Motor neuron (in vitro differentiated cells): ENCODE measurements at regions not wholly inside any gene's neighbourhood (a gene's known extent, or its start where the extent isn't known, plus 50 kb on each side); places are given as distances from the start of the nearest gene placed in this dataset.
"Not testable (repeated sequence)": the region's sequence is repeated elsewhere in the genome, so short reads cannot be mapped to it uniquely, and the experiment has no call there.

Experiments used
- ATAC-seq, 8 experiments: fragments of 200-7000 bp; cut with Tn5 transposase; replicated peaks in 6 of 8; 2 replicates each; pipeline ENCODE4 v1.8.0; 2021; ENCODE audit warnings: mild to moderate bottlenecking in 8 of 8, moderate library complexity in 8 of 8
- H3K27ac ChIP-seq, 2 donors: fragments of 250-450 bp; sonication (Bioruptor Pico); 2 replicates each; pipeline ENCODE4 v1.9.0; 2021; ENCODE audit warnings: antibody characterized with exemption in 2 of 2, mild to moderate bottlenecking in 2 of 2, moderate library complexity in 1 of 2
- H3K4me1 ChIP-seq, 2 donors: fragments of 250-450 bp; sonication (Bioruptor Pico); replicated peaks in 1 of 2; 2 replicates each; pipeline ENCODE4 v1.6.1; 2021; ENCODE audit warnings: antibody characterized with exemption in 2 of 2, mild to moderate bottlenecking in 2 of 2, moderate library complexity in 1 of 2
- H3K4me3 ChIP-seq, 5 donors: fragments of 250-450 bp; sonication (Bioruptor Pico); 2 replicates each; pipeline ENCODE4 v1.9.0; 2021; ENCODE audit warnings: antibody characterized with exemption in 5 of 5, mild to moderate bottlenecking in 5 of 5, moderate library complexity in 4 of 5
- WGBS, 10 experiments: fragments of 450-650 bp; shearing (Covaris generic); methylation state at CpG; one replicate each; pipeline ENCODE4 v1.0.0; 2022; 5-methylcytosine and 5-hydroxymethylcytosine counted together
- in situ Hi-C, 9 experiments: fragments of 400-800 bp; cut with MboI; loops; one replicate each; pipeline ENCODE4 v1.15.0; 2021; ENCODE audit warnings: low sequenced_read_pairs in 9 of 9, low pct_unique_long_range_greater_than_20kb in 2 of 9; ENCODE audit not compliant: unreplicated experiment in 9 of 9

DNA sequence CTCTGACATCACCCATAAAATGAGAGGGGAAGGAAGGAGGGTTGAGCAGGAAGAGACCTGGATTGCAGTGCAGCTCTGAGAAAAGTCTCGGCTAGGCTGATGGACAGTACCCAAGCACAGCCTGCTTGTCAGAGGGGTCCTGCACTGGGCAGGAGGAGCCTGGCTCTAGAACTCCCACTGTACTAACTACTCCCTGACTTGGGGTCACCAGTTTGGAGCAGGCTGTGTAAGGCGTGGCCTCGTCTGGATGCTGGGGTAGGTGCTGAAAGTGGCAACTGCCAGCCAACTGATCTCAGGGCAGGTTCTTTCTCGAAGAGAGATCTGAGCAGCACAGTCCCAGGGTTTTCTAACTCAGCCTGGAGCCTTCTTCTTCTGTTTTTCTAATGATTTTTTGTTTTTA is 176.3 kb downstream of the ATP23 start:
- in situ Hi-C loops, result no loop called here

DNA sequence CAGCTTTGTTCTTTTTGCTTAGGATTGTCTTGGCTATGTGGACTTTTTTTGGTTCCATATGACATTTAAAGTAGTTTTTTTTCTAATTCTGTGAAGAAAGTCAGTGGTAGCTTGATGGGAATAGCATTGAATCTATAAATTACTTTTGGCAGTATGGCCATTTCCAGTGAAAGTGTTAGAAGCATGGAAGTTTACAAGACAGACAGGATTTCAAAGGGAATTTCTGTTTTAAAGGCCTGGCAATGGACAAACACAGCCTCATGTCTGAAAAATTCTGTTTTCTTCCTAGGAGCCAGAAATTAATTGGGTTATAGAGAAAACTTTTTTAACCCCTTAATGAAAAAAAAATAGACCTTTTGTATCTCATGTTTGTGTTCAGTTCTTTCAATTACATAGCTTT is 184.4 kb downstream of the ATP23 start:
- ATAC-seq, H3K27ac ChIP-seq, in situ Hi-C loops: not testable (repeated sequence)

More for the DNA sequence above, 176.3 kb downstream of the ATP23 start:
- whole genome bisulfite sequencing, 10 experiments, result 38 to 100% (median 75%) methylated on average over 1 to 4 of the region's 4 CpGs; no CpG with 5 or more reads in 6 of the 10 experiments
- Histone ChIP-seq H3K27ac (no peak overlapping the region), H3K4me1 (no peaks in the 10 kb centered on the region), H3K4me3 (no peak overlapping the region)
- peak in 1 of 8 experiments; percentile 63 for ATAC-seq

DNA sequence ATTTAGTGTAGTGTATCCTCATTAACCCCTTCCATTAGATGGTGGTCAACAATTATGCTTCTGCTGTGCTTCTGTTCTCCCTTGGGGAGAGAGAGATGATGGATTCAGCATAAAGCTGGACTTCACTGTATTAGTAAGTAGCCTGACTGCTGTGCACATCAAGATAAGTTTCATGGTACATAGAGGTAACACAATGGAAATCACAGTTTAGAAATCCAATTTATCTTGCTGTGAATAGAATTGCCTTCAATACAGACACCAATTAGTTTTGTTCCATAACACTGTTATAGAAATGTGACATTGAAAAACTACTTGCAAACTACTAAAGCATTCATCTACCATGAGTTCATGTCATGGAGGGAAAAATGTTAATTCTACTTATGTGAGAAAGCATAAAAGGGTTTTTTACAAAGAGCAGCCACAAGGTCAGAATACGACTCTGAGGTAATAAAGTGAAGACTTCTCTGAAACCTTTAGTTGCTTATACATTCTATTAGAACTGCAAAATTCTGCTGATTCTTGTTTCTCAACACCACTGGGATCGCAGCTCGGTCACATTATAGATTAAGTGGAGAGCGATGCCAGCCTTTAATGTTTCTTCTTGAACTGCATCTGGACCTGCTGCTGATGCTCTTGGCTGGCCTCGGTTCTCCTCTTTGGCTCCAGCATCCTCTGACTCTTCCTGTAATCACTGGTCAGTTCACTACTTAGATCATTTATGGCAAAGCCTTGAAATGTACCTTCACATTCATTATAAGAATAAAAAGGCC is 190.8 kb downstream of the ATP23 start:
- peaks cover 8% of the 10 kb centered on the region in 2 donors for H3K4me1 ChIP-seq
- WGBS, 10 experiments, result 45 to 79% (median 67%) methylated on average over 3 to 5 of the region's 5 CpGs; no CpG with 5 or more reads in 1 of the 10 experiments
- no peak overlapping the region for H3K27ac ChIP-seq
- in situ Hi-C loops, result no loop called here
- no peak overlapping the region for H3K4me3 ChIP-seq
- peak in 4 of 8 experiments; percentile 32 to 68 (median 50) for ATAC-seq

More for the DNA sequence above, 184.4 kb downstream of the ATP23 start:
- H3K4me1 ChIP-seq, H3K4me3 ChIP-seq: not testable (repeated sequence)

DNA sequence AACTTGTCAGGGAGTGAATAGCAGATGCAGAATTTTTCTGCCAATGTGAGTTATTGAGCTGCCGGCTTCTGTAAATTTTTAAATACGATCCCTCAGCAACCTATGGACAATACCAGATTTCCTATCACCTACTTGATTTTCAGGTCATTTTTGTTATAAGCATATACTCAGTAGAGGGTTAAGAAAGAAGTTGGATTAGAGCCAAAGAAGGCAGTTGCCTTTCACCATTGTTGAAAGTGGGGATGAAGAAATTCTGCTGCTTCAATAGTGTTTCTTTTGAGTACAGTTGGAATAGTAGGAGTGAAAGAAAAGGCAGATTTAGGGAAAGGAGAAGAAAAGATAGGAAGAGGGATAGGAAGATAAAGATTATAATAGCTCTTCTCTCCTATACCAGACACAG is 197.1 kb downstream of the ATP23 start:
- Histone ChIP-seq H3K4me3 (no peak overlapping the region), H3K27ac (no peak overlapping the region), H3K4me1 (no peaks in the 10 kb centered on the region)
- 0 to 100% (median 90%) methylated on average over 1 to 2 of the region's 2 CpGs; no CpG with 5 or more reads in 1 of the 10 experiments for WGBS, 10 experiments
- ATAC-seq, result no peak
- in situ Hi-C loops, result no loop called here

DNA sequence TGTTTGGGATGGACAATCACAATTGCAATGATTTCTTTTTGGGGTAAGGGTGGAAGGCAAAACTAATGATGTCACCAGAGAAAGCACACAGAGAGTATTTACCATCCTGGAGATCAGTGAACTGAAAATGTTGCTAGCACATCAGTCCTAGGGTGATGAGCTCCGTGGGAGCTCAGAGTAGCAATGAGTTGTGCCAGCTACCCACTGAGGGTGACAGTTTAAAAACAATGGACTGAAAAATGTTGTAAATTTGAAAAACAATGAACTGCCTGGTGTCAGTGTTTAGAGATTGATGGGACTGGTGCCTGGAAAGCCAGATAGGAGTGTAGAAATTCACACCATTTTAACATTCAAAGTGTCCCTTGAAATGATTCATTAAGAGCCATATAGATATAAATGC is 198.5 kb downstream of the ATP23 start:
- WGBS, 10 experiments, result 0 to 20% (median 0%) methylated on average over 1 of the region's 1 CpG; no CpG with 5 or more reads in 2 of the 10 experiments
- in situ Hi-C loops, result no loop called here
- H3K27ac ChIP-seq, result no peak overlapping the region
- H3K4me3 ChIP-seq, result no peak overlapping the region
- peak in 4 of 8 experiments; percentile 35 to 78 (median 64) for ATAC-seq
- no peaks in the 10 kb centered on the region for H3K4me1 ChIP-seq

DNA sequence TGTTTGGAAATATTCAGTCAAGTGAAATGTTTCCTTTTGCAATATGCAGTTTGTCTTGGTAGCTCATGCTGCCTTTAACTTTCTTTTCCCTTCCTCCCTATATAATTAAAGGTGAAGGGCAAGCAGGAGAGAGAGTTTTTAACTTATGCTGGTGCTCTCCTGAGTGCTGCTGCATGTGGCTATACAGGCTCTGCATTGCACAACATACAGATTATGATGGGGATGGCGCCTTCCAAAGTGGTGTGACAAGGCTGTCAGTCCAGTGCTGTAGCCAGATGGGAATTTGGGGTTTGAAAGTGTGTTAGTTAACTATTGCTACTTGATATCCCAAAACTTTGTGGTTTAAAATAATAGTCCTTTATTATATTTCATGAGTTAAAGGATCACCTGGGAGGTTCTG is 199.0 kb downstream of the ATP23 start:
- Histone ChIP-seq H3K4me3 (no peak overlapping the region), H3K4me1 (no peaks in the 10 kb centered on the region), H3K27ac (no peak overlapping the region)
- ATAC-seq, result peak in 1 of 8 experiments; percentile 17
- 13 to 83% (median 75%) methylated on average over 1 of the region's 1 CpG; no CpG with 5 or more reads in 6 of the 10 experiments for WGBS, 10 experiments
- in situ Hi-C loops, result no loop called here

DNA sequence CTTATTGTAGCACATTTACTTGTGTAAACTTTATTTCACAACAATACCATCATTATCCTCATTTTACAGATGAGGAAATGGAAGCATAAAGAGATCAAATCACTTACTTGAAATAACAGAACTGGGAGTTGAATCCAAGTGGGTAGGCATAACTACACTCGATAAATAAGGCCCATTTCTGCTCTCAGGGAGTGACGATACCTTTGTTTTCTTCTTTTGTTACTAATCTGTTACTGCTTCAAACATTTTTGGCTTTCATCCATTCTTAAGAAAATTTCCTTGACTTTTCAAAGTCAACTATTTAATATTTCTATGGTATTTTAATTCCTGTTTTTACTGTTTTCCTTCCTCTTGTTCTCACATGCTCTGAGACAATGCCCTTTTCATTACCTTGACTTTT is 201.6 kb downstream of the ATP23 start:
- no peak overlapping the region for H3K27ac ChIP-seq
- WGBS, 10 experiments, result 40 to 100% (median 92%) methylated on average over 1 to 2 of the region's 2 CpGs; no CpG with 5 or more reads in 1 of the 10 experiments
- ATAC-seq, result no peak
- H3K4me1 ChIP-seq, result no peaks in the 10 kb centered on the region
- H3K4me3 ChIP-seq, result no peak overlapping the region
- in situ Hi-C loops, result no loop called here

DNA sequence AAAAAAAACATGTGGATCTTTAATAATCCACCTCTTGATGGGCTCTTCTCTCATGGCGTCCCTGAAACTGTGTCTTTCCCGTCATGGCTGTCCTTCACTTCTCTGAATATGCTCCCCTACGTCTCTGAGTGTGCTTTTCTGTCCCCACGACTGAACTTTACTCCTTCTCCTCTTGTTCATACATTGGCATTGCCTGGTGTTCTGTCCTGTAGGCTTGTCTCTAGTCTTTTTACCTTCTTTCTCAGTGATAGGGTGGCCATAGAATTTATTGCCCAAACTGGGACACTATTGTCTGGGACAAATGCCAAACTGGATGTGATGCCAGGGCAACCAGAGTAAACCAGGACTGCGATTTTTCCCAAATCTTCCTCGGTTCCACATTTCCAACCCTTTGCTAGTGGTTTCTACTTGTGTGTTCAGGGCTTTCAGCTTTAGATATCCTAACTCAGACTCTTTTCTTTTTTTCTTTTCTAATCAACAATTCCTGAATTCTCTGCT is 202.2 kb downstream of the ATP23 start:
- Histone ChIP-seq H3K4me3 (no peak overlapping the region), H3K4me1 (no peaks in the 10 kb centered on the region), H3K27ac (no peak overlapping the region)
- 49 to 100% (median 84%) methylated on average over 2 to 6 of the region's 6 CpGs for WGBS, 10 experiments
- no peak for ATAC-seq
- in situ Hi-C loops, result no loop called here

DNA sequence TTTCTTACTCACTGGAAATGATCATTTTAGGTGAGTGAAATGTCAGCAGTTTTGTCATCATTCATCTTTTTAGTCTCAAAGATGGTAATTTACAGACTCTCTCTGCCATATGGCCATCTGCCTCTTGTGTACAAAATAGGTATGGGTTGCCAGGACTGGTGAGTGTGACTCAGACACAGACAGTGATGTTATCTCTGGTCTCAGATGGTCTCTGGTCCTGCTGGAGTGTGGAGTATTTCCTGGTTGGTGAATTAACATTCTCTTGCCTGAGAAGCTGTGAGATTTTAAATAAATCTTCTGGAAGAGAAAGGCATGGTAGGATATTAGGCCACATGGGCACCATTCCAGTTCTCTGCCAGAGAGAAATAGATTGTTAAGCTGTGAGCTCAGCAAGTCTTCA is 207.0 kb downstream of the ATP23 start:
- no peaks in the 10 kb centered on the region for H3K4me1 ChIP-seq
- in situ Hi-C loops, result no loop called here
- peak in 5 of 8 experiments; percentile 29 to 100 (median 98) for ATAC-seq
- no peak overlapping the region for H3K4me3 ChIP-seq
- H3K27ac ChIP-seq, result no peak overlapping the region

DNA sequence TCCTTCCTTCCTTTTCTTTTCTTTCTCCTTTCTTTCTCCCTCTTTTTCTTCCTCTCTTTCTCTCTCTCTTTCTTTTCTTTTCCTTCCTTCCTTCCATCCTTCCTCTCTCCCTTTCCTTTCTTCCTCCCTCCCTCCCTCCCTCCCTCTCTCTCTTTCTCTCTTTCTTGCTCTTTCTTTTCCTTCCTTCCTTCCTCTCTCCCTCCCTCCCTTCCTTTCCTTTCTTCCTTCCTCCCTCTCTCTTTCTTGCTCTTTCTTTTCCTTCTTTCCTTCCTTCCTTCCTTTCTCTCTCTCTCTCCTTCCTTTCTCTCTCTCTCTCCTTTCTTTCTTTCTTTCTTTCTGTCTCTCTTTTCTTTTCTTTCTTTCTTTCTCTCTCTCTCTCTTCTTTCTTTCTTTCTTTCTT is 207.6 kb downstream of the ATP23 start:
- Histone ChIP-seq H3K27ac (no peak overlapping the region), H3K4me3 (no peak overlapping the region), H3K4me1 (no peaks in the 10 kb centered on the region)
- in situ Hi-C loops, result no loop called here
- no peak for ATAC-seq

DNA sequence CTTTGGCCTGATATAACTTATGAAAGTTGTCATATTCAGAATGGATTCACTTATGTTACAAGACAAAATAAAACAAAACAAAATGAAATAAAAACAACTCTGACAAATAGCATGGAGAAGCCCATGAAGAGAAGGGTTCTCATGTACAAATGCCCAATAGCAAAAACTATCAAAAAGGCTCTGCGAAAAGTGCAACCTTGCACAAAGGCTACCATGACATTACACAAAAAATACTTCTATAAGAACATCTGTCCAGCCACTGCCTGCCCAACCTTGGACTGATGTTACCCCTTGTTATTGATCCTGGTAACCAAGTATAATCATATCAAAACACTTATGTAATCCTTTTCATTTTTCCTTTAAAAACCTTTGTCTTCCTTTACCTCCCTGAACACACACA is 213.0 kb downstream of the ATP23 start:
- Histone ChIP-seq H3K4me1 (no peaks in the 10 kb centered on the region), H3K4me3 (no peak overlapping the region), H3K27ac (no peak overlapping the region)
- 58 to 100% (median 100%) methylated on average over 1 of the region's 1 CpG; no CpG with 5 or more reads in 3 of the 10 experiments for WGBS, 10 experiments
- in situ Hi-C loops, result no loop called here
- ATAC-seq, result no peak

DNA sequence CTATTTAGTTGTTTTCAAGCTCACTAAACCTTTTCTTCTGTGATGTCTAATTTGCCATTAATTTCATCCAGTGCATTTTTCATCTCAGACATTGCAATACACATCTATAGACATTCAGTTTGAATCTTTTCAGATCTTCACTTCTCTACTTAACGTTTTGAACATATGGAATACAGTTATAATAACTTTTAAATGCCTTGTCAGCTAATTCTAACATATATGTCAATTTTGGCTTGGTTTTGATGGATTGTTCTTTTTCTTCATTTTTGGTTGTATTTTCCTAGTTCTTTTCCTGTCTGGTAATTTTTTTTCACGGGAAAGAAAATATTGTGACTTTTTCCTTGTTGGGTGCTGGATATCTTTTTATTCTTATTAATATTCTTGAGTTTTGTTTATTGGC is 215.3 kb downstream of the ATP23 start:
- no peak overlapping the region for H3K27ac ChIP-seq
- H3K4me1 ChIP-seq, result no peaks in the 10 kb centered on the region
- WGBS, 10 experiments, result 6 to 90% (median 69%) methylated on average over 1 to 2 of the region's 2 CpGs
- no peak for ATAC-seq
- H3K4me3 ChIP-seq, result no peak overlapping the region
- in situ Hi-C loops, result no loop called here

DNA sequence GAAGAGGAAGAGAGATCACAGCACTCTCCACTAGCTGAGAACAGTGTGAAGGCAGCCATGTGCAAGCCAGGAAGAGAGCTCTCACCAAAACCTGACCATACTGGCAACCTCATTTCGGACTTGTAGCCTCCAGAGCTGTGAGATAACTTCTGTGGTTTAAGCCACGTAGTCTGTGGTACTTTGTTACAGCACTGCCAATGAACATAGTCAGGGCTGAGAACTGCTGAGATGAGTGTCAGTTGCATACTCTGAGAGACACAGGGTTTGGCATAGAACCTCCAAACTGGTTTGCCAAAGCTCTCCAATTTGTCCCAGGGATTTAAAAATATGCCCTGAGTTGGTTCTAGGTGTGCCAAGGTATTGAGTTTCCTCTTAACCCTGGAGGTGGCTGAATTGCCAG is 218.6 kb downstream of the ATP23 start:
- no peaks in the 10 kb centered on the region for H3K4me1 ChIP-seq
- no peak overlapping the region for H3K27ac ChIP-seq
- WGBS, 10 experiments, result 0 to 65% (median 29%) methylated on average over 1 to 2 of the region's 2 CpGs; no CpG with 5 or more reads in 5 of the 10 experiments
- in situ Hi-C loops, result no loop called here
- no peak for ATAC-seq
- no peak overlapping the region for H3K4me3 ChIP-seq

DNA sequence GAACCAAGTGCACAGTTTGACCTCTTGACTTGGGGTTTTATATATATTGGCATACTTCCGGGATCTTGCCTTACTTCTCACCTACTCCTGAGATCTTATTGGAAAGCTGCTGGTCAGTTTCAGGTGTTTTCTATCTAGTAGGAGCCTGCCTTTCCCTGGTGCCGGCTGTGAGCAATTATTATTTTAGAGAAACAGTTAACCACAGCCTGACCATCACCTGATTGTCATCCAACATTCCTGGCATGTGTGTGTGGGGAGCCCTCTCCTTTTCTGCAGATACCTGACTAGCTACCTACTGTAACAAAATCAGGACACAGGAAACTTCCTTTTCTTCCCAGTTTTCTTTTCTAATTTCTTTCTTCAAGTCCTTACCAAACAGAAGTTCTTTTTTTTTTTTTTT is 220.4 kb downstream of the ATP23 start:
- no peaks in the 10 kb centered on the region for H3K4me1 ChIP-seq
- in situ Hi-C loops, result no loop called here
- no peak for ATAC-seq
- no peak overlapping the region for H3K4me3 ChIP-seq
- 38 to 100% (median 73%) methylated on average over 1 to 2 of the region's 2 CpGs; no CpG with 5 or more reads in 2 of the 10 experiments for WGBS, 10 experiments
- H3K27ac ChIP-seq, result no peak overlapping the region
